MV-4-11 (cell line): ENCODE measurements at regions not wholly inside any gene's neighbourhood (a gene's known extent, or its start where the extent isn't known, plus 50 kb on each side); places are given as distances from the start of the nearest gene placed in this dataset.
"Not testable (repeated sequence)": the region's sequence is repeated elsewhere in the genome, so short reads cannot be mapped to it uniquely, and the experiment has no call there.

ENCODE experiments used
- DNase-seq: peaks from one replicate; lab custom pipeline; 2025; lab: John Stamatoyannopoulos, UW

DNA sequence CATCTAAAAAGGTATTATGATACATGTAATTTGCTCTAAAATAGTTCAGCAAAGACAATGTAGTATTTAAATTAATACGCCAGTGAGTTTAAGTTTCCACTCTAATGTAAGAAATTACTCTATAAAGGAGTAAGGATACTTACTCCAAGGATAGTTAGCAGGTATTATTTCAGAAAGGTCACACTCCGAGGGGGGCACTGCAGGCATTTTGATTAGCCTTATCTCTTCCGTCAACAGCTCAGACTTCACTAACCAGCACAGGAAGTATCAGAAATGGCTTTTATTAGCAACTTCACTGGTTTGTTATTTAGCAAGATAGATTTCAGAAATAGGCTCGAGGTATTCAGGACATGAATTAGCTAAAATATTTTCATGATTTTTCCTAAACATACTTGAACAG lies 127.0 kb downstream of the COX18 start:
- DNase-seq: no peak

DNA sequence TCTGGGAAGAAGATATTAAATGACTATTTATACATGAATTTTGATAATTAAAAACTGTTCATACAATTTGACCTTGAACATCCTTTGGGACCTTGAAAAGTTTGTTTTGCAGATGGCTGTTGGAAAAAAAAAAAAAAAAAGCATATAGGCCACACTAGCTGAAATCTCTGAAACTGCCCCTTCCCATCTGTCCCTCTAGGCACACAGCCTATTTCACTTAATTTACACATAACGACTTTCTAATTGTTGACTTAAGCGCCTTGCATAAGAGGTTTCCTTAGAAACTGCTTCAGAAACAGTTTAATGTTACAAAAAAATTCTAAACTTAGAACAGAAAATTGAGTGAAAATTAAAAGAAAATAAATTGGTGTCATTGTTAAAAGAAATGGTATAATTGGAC lies 131.0 kb downstream of the COX18 start:
- DNase-seq: no peak

DNA sequence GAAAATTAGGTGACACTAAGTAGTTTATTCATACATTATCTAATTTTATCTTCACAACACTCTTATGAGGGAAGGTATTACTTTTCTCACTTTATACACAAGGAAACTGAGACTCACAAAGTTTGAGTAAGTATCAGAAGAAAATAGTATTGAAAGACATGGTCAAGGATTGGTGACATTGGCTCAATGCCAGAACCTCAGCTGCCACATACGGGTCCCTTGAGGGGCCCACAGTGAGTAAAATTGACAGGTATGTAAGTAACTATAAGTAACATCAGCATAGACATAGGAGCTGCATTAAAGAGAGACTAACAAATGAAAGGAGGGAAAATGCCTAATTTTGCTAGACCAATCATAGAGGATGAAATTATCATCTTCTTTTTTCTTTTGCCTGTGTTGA lies 134.1 kb downstream of the COX18 start:
- no peak for DNase-seq

DNA sequence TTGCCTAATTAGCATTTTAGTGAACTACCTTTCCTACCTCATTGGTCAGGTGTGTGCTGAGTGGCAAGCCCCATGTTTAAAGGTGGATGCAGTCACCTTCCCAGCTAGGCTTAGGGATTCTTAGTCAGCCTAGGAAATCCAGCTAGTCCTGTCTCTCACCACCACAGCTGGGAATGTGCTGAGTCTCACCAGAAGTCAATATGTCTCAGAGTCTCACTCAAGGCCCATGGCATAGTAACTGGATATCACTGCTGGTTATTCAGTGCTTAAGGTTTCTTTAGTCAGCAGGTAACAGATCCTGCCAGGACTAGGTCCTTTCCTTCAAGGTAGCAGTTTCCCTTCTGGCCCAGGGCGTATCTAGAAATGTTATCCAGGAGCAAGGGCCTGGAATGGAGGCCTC lies 136.5 kb downstream of the COX18 start:
- no peak for DNase-seq

DNA sequence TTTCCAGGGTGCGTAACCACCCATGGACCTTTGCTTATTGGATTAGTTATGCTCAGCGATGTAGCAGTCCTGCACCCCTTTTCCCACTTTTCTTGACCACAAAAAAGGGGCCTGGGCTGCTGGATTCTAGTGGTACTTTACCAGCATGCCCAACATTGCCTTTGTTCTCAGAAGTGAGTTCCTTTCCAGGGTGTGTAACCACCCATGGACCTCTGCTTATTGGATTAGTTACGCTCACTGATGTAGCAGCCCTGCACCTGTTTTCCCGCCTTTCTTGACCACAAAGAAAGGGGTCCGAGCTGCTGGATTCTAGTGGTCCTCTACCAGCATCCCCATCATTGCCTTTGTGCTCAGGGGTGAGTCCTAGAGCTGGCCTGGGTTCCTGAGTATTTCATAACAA lies 138.2 kb downstream of the COX18 start:
- no peak for DNase-seq

DNA sequence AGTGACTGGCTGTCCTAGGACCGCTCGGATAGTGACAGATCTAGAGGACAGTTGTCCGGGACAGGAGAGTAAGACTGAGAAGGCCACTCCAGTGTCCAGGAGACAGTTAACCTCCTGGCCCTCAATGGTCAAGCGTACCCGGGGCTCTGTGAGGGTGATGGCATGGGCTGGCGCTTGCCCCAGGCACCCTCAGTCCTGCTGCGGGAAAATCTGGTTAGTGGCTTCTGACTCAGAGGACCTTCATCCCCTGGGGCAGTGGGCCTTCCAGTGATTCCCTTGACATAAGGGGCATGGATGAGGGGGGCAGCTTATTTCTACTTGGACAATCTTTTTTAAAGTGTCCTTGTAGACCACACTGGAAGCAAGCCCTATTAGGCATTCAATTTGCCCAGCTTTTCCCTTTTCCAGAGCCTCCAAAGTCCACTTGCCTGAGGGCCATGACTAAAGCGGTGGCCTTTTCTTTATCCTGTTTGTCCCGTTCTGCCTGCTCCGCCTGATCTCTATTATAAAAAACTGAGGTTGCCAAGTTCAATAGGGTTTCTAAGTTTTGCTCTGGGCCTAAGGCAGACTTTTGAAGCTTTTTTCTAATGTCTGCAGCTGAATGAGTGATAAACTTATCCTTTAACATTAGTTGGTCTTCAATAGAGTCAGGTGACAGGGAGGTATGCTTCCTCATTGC lies 139.8 kb downstream of the COX18 start:
- DNase-seq: not testable (repeated sequence)

DNA sequence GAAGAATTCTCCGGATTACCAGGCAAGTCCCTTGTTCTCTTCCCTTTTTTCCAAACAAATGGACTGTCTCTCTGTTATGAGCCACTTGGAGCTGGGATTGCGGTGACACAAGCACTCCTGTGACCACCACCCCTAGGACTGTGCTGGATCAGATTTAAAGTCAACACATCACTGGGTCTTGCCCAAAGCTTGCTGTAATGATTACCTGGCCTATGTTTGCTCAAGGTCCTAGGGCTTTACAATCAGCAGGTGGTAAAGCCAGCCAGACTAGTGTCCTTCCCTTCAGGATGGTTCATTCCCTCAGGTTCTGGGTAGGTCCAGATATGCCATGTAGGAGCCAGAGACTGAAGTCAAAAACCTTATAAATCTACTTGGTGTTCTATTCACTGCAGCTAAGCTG lies 144.7 kb downstream of the COX18 start:
- DNase-seq: no peak

DNA sequence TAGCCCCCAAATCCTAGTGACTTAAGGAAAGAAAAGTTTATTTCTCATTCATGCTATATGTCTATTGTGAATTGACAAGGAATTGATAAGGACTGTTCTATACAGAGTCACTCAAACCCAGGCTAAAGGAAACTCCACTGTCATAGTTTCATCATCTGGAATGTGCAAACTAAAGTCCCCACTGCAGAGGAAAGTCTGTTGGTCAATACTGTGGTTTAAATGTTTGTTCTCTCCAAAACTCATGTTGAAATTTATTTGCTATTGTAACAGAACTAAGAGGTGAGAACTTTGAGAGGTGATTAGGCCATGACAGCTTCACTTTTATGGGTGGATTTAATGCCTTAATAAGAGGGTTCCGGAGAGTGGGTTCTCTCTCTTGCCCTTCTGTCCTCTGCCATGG lies 149.6 kb downstream of the COX18 start:
- no peak for DNase-seq

DNA sequence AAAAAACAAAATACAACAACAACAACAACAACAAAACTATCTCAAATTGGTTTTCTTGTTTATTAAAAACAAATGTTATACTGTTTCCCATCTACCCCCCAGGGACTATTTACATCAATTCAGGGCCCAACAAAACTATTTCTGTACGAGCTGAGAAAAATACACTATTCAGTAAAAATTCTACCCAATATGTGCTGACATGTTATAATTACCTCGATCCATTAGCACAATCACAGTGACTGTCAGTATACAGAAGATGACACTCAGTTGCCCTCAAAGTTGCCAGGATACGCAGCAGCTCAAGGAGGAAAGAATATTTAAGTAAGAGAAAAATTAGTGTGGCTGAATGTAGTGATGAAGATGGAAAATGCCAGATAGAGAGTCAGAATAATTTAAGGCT lies 150.1 kb downstream of the COX18 start:
- DNase-seq: no peak

DNA sequence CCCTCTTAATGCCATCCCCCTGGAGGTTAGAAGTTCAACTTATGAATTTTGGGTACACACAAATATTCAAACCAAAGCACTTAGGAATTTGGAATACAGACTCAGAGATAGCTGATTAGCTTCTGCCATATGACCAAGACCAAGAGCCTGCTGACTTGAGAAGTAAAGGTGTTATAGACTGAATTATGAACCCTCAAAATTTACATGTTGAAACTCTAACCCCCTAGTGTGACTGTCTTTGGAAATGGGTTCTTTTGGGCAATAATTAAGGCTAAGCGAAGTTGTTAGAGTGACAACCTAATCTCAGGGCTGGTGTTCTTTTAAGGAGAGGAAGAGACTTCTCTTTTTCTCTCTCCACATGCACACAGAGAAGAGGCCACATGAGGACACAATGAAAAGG lies 151.2 kb downstream of the COX18 start:
- no peak for DNase-seq

DNA sequence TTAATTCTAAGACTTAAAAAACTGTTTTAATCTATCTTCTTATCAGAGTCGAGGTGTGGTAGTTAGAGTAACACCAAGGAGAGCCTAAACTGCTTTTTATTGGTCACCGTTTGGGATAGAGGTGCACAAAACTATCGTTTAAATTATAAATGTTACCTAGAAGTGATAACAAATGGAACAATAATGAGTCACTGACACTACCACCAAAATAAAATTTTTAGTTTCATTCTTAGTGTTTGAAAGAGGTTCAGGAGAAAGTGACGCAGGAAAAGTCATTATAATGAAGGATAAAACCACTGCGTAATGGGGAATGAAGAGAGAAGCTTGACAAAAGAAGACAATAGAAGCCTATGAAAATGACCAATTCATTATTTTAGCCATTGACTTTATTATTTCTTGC lies 158.2 kb downstream of the COX18 start:
- DNase-seq: no peak

DNA sequence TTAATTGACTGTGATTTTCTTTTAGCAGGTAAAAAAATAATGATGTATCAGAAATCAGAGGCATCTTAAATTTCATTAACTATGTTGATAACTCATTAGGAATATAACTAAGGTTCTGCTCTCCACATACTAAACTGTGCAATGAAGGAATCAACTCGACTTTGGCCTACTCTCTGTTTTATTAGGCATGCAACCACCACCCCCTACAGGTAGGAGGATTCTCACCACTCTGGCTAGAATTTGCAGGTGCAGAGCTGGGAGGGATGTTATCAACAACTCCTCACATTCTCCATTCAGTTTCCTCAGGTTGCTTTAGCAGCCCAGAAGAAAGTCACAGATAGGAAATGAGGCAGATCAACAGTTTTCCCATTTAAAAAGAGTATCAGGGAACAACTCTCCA lies 160.1 kb downstream of the COX18 start:
- no peak for DNase-seq

DNA sequence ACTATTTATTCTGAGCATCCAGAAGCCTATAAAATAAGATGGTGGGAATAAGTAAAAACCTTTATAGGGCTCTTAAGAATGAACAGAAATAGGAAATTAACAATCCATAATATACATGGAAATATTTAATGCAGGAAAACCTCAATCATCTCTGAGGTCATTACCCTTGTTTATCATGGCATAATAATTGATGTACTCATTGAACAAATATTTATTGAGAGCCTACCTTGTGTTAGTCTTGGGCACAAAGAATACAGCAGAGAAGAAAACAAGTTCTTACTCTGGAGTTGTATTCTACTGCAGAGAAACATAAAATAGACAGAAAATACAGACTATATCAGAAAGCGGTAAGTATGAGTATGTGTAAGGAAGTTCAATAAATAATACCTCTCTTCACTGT lies 167.2 kb downstream of the COX18 start:
- no peak for DNase-seq

DNA sequence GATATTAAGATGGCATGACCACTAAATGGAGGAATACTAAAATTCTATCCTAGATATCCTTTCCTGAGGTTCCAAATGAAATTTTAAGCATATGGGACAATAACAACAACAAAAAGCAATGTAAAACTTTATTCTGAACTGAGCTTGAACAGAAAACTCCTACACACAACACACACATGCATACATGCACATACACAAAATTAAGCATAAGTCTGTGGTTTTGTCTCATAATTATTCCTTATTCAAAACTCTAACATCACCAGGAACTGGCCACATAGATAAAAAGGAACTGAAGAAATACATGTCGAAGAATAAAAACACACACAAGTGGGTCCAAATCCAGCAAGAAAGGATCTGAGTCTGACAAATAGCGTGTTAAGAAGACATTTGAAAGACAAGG lies 168.0 kb downstream of the COX18 start:
- no peak for DNase-seq

DNA sequence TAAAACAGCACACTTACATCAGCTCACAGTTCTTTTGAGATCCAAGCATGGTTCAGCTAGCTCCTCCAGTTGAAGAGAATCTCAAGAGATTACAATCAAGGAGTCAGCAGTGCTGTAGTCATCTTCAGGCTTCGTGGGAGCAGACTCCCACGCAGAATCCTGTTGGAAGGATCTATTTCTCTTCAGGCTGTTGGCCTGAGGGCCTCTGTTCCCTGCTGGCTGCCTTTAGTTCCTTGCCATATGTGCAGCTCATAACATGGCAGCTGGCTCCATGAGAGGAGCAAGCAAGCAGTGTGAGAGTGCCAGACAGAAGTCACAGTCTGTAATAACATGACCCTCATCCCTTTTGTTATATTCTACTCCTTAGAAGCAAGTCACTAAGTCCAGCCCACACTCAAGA lies 168.6 kb downstream of the COX18 start:
- DNase-seq: no peak

DNA sequence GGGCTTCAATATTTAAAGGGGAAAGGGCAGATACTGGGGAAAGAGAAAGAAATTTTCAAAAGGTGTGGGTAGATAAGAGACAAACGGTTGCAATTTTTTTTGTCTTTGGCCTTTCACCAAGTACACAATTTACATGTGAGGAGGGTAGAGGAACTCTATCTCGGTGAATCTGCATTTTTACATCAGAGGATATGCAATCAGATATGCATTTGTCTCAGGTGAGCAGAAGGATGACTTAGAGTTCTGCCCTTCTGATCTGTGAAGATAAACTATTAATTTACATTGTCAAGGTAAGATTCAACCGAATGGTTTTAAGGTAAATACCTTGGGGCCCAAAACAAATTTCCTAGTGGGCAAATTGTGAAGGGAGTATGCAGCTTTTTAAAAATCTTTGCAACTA lies 169.9 kb downstream of the COX18 start:
- DNase-seq: no peak

DNA sequence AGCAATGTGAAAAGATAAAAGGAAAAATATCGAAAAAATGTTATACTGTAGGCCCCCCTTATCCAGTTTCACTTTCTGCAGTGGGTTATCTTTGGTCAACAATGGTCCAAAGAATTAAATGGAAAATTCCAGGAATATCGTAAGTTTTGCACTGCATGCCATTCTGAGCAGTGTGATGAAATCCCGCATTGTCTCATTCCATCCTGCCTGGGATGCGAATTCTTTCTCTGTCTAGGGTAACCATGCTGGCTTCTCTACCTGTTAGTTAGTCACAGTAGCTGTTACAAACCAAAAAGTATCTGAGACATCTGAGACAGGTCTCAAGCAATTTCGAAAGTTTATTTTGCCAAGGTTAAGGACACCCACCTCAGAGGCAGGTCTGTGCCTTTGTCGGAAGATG lies 170.3 kb downstream of the COX18 start:
- DNase-seq: no peak

DNA sequence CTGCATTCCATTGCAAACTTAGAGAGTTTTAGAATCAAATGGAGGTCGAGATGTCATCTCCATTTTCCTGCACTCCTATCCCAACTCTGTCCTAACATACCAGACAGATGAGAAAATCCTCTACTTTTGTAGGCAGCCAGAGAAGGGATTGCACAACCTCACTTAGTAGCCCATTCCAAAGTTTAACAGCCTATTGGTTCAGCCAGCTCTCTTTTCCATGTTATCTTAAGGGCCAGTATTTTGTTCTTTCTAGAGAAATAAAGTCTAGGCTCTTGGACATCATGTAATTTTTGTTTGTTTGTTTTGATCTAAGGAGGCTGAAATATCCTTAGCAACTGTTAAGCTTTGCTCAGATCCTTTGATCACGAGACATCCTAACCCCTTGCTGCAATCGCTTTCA lies 173.0 kb downstream of the COX18 start:
- DNase-seq: no peak

DNA sequence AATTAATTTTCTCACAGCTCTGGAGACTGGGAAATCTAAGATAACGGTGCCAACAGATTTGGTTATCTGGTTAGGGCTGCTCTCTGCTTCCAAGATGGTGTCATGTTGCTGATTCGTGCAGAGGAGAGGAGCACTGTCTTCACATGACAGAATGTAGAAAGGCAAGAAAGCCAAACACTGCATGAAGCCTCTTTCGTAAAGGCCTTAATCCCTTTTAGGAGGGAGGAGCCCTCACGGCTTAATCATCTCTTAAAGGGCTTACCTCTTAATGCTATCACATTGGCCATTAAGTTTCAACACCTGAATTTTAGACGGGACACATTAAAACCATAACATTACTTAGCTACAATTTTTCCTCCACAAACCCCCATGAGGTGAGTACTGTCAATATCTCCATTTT lies 174.1 kb downstream of the COX18 start:
- no peak for DNase-seq

DNA sequence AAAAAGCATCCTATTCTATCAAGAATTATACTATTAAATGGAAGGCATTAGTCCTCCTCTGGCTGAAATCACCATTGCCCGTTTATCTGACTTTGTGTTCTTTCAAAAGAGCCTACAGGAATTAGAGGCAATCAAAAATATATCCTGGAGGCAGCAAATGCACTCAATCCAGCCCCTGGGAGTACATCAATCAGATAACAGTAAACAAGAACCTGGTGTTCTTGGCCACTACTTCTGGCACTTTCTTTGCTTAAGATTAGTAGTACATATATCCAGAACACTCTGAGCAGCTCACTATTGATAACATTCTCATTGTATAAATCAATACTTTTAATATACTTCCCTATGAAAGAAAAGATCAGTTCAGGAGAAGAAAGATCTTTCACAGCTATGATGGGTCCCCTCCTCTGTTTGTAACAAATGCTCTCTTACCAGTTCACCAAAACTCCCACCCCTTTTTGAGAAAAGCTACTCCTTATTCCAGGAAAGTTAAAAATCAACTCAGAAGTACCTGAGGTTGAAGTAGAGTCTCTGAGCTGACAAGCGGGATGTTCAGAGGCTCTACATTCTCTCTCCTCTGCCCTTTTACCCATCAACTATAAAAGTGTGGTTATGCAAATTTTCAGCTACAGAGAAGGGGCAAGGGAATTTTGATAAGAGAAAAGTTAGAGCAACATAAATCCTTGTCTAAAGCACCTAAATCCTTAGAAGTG lies 176.0 kb downstream of the COX18 start:
- no peak for DNase-seq

DNA sequence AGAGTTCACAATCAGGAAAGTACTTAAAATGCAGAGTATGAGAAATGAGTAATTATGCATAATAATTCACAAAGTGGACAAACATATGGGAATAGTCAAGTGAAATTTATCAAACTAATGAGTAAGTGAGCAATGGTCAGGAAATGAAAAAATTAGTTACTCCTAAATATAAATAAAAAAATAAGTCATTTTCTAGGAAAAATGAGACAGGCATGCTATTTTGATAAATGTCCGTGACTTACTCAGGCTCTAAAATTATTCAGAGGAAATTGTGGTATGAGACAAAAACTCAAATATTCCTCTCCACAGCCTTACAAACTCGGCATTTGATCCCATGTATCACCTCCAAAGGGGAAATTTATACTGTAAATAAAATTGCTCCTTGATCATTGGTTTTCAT lies 181.2 kb downstream of the COX18 start:
- no peak for DNase-seq

DNA sequence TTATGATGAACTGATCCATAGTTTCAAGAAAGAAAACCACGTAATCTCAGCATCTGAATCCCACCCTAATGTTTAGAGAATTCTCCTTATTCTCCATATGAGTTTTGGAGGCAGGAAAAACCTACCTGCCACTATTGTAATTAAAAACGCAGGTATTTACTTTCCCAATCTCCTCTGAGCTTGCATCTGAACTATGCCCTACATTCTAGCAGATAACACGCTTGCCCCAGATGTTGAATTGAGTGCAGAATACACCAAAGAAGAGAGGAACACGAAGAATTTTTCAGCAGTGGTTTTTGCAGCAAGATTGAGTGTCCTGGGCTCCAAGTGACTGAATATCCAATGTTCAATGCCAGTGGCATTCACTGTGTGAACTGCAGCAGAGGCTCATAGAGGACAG lies 182.4 kb downstream of the COX18 start:
- no peak for DNase-seq

DNA sequence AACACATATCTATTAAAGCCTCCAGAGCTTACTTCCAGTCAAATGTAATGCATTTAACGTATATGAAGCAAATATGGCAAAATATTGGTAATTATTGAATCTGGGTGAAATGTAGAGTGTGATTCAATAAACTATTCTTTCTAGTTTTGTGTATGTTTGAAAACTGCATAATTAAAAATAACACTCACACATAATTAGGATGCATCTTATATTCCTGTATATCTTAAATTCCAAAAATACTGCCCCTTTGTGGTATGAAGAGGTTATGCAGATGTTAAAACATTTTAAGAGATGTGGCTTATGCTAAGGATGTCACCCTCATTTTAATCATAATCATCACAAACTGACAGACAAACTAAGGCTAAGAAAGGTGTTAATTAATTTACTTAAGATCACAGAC lies 182.9 kb downstream of the COX18 start:
- DNase-seq: no peak

DNA sequence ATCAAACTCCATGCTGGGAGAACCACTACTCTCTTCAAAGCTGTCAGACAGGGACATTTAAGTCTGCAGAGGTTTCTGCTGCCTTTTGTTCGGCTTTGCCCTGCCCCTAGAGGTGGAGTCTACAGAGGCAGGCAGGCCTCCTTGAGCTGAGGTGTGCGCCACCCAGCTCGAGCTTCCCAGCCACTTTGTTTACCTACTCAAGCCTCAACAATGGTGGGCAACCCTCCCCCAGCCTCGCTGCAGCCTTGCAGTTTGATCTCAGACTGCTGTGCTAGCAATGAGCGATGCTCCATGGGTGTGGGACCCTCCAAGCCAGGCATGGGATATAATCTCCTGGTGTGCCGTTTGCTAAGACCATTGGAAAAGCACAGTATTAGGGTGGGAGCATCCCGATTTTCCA lies 185.3 kb downstream of the COX18 start:
- DNase-seq: not testable (repeated sequence)
